Panc1 (cell line): ENCODE measurements at regions not wholly inside any gene's neighbourhood (a gene's known extent, or its start where the extent isn't known, plus 50 kb on each side); places are given as distances from the start of the nearest gene placed in this dataset.

Experiments
- TF ChIP-seq, protein P1 (sequence below): fragments of 450-650 bp; IDR thresholded peaks from 2 replicates; pipeline ENCODE4 v1.5.1; 2017; ENCODE audit warnings: mild to moderate bottlenecking
- TF ChIP-seq, protein P2 (sequence below), 2 experiments: IDR thresholded peaks; 2 replicates each; pipeline ENCODE4 v1.6.1; 2011 to 2012; ENCODE audit warnings: low read depth in 2 of 2, control low read depth in 1 of 2, low read length in 1 of 2, mild to moderate bottlenecking in 1 of 2, moderate library complexity in 1 of 2; ENCODE audit not compliant: insufficient read depth in 1 of 2

DNA sequence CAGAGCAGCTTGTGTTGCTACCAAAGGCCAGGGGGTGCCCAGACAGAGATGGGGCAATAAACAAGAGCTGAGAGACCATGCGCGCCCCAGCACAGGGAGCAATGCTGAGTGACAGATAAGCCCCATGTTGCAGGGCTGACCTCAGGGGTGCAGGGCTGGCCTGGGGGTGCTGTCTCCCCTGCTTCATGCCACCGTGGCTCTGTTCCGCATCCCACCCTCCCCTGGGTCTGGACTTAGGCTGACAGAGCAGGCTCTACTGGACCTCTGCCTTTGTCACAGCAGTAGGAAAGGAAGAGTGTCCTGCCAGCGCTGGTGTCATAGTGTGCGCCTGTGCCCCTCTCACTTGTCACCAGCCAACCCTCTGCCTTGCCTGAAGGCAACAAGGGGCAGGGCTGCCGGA lies 67.4 kb upstream of the IQSEC1 start:
- TF ChIP-seq, protein P1, sequence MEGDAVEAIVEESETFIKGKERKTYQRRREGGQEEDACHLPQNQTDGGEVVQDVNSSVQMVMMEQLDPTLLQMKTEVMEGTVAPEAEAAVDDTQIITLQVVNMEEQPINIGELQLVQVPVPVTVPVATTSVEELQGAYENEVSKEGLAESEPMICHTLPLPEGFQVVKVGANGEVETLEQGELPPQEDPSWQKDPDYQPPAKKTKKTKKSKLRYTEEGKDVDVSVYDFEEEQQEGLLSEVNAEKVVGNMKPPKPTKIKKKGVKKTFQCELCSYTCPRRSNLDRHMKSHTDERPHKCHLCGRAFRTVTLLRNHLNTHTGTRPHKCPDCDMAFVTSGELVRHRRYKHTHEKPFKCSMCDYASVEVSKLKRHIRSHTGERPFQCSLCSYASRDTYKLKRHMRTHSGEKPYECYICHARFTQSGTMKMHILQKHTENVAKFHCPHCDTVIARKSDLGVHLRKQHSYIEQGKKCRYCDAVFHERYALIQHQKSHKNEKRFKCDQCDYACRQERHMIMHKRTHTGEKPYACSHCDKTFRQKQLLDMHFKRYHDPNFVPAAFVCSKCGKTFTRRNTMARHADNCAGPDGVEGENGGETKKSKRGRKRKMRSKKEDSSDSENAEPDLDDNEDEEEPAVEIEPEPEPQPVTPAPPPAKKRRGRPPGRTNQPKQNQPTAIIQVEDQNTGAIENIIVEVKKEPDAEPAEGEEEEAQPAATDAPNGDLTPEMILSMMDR = no peak
- TF ChIP-seq, protein P2, sequence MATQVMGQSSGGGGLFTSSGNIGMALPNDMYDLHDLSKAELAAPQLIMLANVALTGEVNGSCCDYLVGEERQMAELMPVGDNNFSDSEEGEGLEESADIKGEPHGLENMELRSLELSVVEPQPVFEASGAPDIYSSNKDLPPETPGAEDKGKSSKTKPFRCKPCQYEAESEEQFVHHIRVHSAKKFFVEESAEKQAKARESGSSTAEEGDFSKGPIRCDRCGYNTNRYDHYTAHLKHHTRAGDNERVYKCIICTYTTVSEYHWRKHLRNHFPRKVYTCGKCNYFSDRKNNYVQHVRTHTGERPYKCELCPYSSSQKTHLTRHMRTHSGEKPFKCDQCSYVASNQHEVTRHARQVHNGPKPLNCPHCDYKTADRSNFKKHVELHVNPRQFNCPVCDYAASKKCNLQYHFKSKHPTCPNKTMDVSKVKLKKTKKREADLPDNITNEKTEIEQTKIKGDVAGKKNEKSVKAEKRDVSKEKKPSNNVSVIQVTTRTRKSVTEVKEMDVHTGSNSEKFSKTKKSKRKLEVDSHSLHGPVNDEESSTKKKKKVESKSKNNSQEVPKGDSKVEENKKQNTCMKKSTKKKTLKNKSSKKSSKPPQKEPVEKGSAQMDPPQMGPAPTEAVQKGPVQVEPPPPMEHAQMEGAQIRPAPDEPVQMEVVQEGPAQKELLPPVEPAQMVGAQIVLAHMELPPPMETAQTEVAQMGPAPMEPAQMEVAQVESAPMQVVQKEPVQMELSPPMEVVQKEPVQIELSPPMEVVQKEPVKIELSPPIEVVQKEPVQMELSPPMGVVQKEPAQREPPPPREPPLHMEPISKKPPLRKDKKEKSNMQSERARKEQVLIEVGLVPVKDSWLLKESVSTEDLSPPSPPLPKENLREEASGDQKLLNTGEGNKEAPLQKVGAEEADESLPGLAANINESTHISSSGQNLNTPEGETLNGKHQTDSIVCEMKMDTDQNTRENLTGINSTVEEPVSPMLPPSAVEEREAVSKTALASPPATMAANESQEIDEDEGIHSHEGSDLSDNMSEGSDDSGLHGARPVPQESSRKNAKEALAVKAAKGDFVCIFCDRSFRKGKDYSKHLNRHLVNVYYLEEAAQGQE (IDR thresholded peaks at IDR 0.05; ENCODE audit: insufficient read depth in 1 of 2, low read depth in 2 of 2, low read length in 1 of 2) = no peak
